Body of pancreas (tissue), 4 donors: ENCODE measurements at regions not wholly inside any gene's neighbourhood (a gene's known extent, or its start where the extent isn't known, plus 50 kb on each side); places are given as distances from the start of the nearest gene placed in this dataset.
"Not testable (repeated sequence)": the region's sequence is repeated elsewhere in the genome, so short reads cannot be mapped to it uniquely, and the experiment has no call there.

Source experiments
- ATAC-seq: fragments of 150-250 bp; one replicate; pipeline ENCODE4 v1.9.1; 2016
- DNase-seq, 4 donors: peaks; one replicate each; pipeline ENCODE4 v3.0.0-alpha.2; 2019
- H3K27ac ChIP-seq, 4 donors: fragments of 200-600 bp; sonication (generic); 1 replicate in 3 of 4; 2 replicates in 1 of 4; pipeline versions ENCODE4 v1.5.1 to v1.6.1; 2016 to 2019; ENCODE audit warnings: mild to moderate bottlenecking in 1 of 4, mixed read lengths in 1 of 4, moderate library complexity in 1 of 4
- H3K27me3 ChIP-seq, 2 donors: fragments of 200-600 bp; sonication (generic); one replicate each; pipeline ENCODE4 v1.6.0; 2016; ENCODE audit warnings: mild to moderate bottlenecking in 1 of 2
- H3K36me3 ChIP-seq, 2 donors: fragments of 200-600 bp; sonication (generic); replicated peaks in 1 of 2; 2 replicates each; pipeline ENCODE4 v1.5.1; 2016; ENCODE audit warnings: low read depth in 2 of 2; ENCODE audit not compliant: insufficient read depth in 1 of 2
- H3K4me1 ChIP-seq: fragments of 200-600 bp; sonication (generic); one replicate; pipeline ENCODE4 v1.6.0; 2016
- H3K4me3 ChIP-seq, 2 donors: fragments of 200-600 bp; sonication (generic); 1 replicate in 1 of 2; 2 replicates in 1 of 2; pipeline ENCODE4 v1.5.1; 2016 to 2019
- H3K9me3 ChIP-seq, 3 donors: fragments of 200-600 bp; sonication (generic); 1 replicate in 2 of 3; 2 replicates in 1 of 3; pipeline ENCODE4 v1.5.1; 2016
- CTCF ChIP-seq, 7 experiments: fragments of 450-650 bp in 4 of 7; fragments of 200-600 bp in 3 of 7; sonication (generic) in 3 of 7; IDR thresholded peaks; one replicate each; pipeline ENCODE4 v1.5.1; 2016 to 2019; ENCODE audit warnings: antibody characterized with exemption in 7 of 7
- POLR2A ChIP-seq, 3 donors: fragments of 450-650 bp; IDR thresholded peaks; one replicate each; pipeline ENCODE4 v1.6.1; 2016; ENCODE audit warnings: antibody characterized with exemption in 3 of 3, mild to moderate bottlenecking in 2 of 3
- WGBS, 2 donors: methylation state at CpG; one replicate each; pipeline ENCODE4 v1.1.5; 2017; 5-methylcytosine and 5-hydroxymethylcytosine counted together
- intact Hi-C: fragments of 100-400 bp; cut with DNase I; formaldehyde crosslinking; loops from one replicate; pipeline ENCODE4 v1.15.1; 2023

- ATAC-seq, H3K9me3 ChIP-seq, H3K27ac ChIP-seq, H3K27me3 ChIP-seq, intact Hi-C loops, DNase-seq, H3K4me3 ChIP-seq, H3K36me3 ChIP-seq, H3K4me1 ChIP-seq: not testable (repeated sequence)
- WGBS, 2 donors: 40 to 57% methylated on average over 8 of the region's 8 CpGs
These were observed 1475.6 kb upstream of the DEFB115 start for GRCh38 chr20:29781891-29782290.

DNA sequence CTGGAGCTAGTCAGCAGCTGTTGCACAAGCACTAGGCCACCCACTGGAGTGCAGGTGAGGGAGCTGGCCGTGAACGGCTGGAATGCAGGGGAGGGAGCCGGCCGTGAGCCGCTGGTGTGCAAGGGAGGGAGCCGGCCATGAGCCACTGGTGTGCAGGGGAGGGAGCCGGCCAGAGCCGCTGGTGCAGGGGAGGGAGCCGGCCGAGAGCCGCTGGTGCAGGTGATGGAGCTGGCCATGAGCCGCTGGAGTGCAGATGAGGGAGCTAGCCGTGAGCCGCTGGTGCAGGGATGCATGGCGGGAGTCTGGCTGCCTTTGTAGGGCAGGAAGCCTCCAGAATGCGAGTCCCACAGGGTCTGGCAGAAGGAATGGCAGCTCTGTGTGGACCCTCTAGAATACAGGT is 1470.0 kb upstream of the DEFB115 start:
- H3K27me3 ChIP-seq, intact Hi-C loops, H3K4me3 ChIP-seq, H3K9me3 ChIP-seq, H3K27ac ChIP-seq, DNase-seq, H3K4me1 ChIP-seq, H3K36me3 ChIP-seq, ATAC-seq: not testable (repeated sequence)
- WGBS, 2 donors: 70 to 72% methylated on average over 16 of the region's 16 CpGs

DNA sequence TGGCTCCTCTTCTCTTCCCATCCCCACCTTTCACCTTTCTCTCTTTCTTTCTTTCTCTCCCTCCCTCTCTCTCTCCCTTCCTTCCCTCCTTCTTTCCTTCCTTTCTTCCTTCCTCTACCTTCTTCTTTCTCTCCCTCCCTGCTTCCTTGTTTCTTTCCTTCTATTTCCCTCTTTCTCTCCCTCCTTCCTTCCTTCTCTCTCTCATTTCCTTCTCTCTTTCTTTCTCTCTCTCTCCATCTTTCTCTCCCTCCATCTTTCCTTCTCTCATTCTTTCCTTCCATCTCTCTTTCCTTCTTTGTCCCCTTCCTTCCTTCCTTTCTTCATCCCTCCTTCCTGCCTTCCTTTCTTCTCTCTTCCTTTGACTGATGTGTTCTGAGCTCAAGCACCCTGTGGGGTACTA is 1467.0 kb upstream of the DEFB115 start:
- Histone ChIP-seq H3K4me3 (no peak overlapping the region), H3K36me3 (no peaks in the 10 kb centered on the region), H3K27me3 (no peaks in the 10 kb centered on the region), H3K9me3 (no peaks in the 10 kb centered on the region), H3K4me1 (no peaks in the 10 kb centered on the region), H3K27ac (no peak overlapping the region)
- intact Hi-C loops: no loop called here
- TF ChIP-seq POLR2A (IDR thresholded peaks at IDR 0.05): no peak
- no peak for TF ChIP-seq CTCF (IDR thresholded peaks at IDR 0.05)
- ATAC-seq (no peak), DNase-seq (no peak)

GRCh38 chr20:29831508-29831907 is 1426.0 kb upstream of the DEFB115 start:
- DNase-seq, H3K9me3 ChIP-seq, H3K36me3 ChIP-seq, ATAC-seq, H3K4me1 ChIP-seq, intact Hi-C loops, H3K4me3 ChIP-seq, H3K27me3 ChIP-seq, H3K27ac ChIP-seq: not testable (repeated sequence)
- 23 to 24% methylated on average over 4 of the region's 4 CpGs for WGBS, 2 donors

- H3K36me3 ChIP-seq, ATAC-seq, H3K9me3 ChIP-seq, H3K27me3 ChIP-seq, H3K4me3 ChIP-seq, H3K27ac ChIP-seq, DNase-seq, H3K4me1 ChIP-seq, intact Hi-C loops: not testable (repeated sequence)
- WGBS, 2 donors: 45 to 48% methylated on average over 6 of the region's 6 CpGs
These were observed 1389.5 kb upstream of the DEFB115 start for GRCh38 chr20:29868014-29868413.

- H3K36me3 ChIP-seq, intact Hi-C loops, H3K27me3 ChIP-seq, ATAC-seq, H3K4me3 ChIP-seq, H3K4me1 ChIP-seq, H3K9me3 ChIP-seq, H3K27ac ChIP-seq: not testable (repeated sequence)
- DNase-seq: peak in 1 of 4 donors; percentile 4
- 22 to 31% methylated on average over 4 of the region's 4 CpGs for WGBS, 2 donors
These were observed 1388.8 kb upstream of the DEFB115 start for GRCh38 chr20:29868688-29869087.

- 26 to 42% methylated on average over 2 of the region's 2 CpGs for WGBS, 2 donors
- H3K27ac ChIP-seq, H3K4me1 ChIP-seq, intact Hi-C loops, H3K36me3 ChIP-seq, DNase-seq, ATAC-seq, H3K27me3 ChIP-seq, H3K4me3 ChIP-seq, H3K9me3 ChIP-seq: not testable (repeated sequence)
These were observed 1385.6 kb upstream of the DEFB115 start for GRCh38 chr20:29871816-29872215.

DNA sequence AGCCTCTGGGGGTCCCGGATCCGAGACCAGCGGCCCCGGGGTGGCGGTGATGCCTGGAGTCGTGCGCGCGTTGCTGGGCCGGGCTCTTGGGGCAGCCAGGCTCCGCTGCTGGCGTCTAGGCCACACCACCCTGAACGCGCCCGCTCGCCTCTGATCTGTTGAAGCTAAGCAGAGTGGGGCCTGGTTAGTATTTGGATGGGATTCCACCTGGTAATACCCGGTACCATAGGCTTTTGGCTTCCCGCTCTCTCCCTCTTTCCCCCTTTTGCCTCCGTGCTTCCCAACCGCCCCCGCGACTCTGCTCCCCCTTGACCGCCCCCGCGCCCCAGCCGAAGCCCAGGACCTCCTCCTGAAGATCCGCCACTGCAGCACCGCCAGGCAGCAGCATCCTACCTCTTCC is 1383.5 kb upstream of the DEFB115 start:
- TF ChIP-seq CTCF (IDR thresholded peaks at IDR 0.05) (no peak), POLR2A (IDR thresholded peaks at IDR 0.05) (no peak)
- H3K36me3 ChIP-seq: no peaks in the 10 kb centered on the region
- intact Hi-C loops: no loop called here
- H3K4me3 ChIP-seq: no peak overlapping the region
- ATAC-seq: no peak
- 33 to 51% methylated on average over 16 to 28 of the region's 28 CpGs for WGBS, 2 donors
- H3K4me1 ChIP-seq: no peaks in the 10 kb centered on the region
- H3K27ac ChIP-seq: no peak overlapping the region
- peaks cover 0 to 4% (median 0%) of the 10 kb centered on the region in 3 donors for H3K9me3 ChIP-seq
- no peaks in the 10 kb centered on the region for H3K27me3 ChIP-seq
- peak; percentile 51 to 66 (median 54) for DNase-seq
